HG02763 (cell line): ENCODE measurements at regions not wholly inside any gene's neighbourhood (a gene's known extent, or its start where the extent isn't known, plus 50 kb on each side); places are given as distances from the start of the nearest gene placed in this dataset.
A peak's percentile ranks its signal among the peaks of the same experiment; 100 is the strongest.
"Not testable (repeated sequence)": the region's sequence is repeated elsewhere in the genome, so short reads cannot be mapped to it uniquely, and the experiment has no call there.

Source experiments
- ATAC-seq: cut with Tn5 transposase; IDR thresholded peaks from one replicate; pipeline ENCODE4 v1.9.1; 2021; ENCODE audit warnings: mild to moderate bottlenecking, moderate library complexity; ENCODE audit not compliant: unreplicated experiment

- ATAC-seq, result no peak
Measured at GRCh38 chr9:104980039-104980654, 52.2 kb upstream of the ABCA1 start.

DNA sequence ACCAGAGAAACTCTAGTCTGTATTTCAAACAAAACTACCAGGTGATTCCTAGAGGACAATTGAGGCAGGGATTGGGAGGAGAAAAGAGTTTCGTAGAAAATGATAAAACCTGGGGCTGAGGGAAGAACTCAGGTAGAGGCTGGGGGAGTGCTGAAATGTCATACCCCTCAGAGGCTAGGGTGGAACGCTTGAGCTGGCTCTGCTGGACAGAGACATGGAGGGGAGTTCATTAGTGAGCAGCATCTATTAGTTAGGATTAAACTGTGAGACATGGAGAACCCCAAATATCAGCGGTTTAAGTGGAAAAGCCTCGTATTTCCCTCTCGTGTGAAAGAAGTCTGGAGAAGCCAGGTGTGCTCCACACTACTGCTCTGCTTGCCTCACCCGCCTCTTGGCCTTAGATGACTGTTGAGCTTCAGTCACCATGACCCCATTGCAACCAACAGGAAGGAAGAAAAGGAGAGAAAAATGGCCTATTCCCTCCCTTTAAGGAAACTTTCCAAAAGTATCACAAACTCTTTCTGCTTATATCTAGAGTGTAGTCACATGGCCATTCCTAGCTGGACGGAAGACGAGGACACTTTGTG is 53.7 kb upstream of the ABCA1 start:
- no peak for ATAC-seq

DNA sequence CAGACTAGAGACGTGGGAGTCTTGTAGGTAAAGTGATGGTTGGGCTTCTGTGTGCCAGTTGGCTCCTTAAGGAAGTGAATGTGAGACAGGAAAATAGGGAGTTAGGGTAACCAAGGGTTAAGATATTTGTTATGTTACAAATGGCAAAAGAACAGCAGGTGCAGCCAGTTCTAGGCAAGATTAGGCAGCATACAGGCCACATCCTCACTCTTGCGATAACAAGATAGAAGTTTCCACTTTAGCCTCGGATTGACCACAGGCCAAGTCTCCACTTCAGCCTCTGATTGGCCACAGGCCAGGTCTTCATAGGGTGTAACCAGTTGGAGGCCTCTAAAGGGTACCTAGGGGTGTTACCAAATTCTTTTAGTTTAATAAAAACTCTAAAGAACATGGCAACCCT is 54.6 kb upstream of the ABCA1 start:
- no peak for ATAC-seq

DNA sequence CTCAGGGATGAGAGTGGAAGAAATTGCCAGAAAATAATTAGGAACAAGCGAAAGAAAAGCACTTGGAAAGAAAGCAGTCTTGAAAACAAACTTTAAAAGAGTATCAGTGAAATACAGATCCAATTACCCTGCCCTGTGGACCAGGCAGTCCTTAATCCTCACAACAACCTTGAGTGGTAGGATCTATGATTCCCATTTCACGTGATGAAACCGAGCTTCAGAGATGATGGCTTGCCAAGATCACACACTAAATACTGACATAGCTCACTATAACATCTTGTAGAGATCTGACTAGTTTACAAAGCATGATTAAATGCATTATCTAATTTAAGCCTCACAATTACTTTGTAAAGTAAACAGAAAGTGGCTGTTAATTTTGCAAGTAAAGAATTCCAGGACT is 55.5 kb upstream of the ABCA1 start:
- no peak for ATAC-seq

GRCh38 chr9:104984121-104984520 is 56.2 kb upstream of the ABCA1 start:
- no peak for ATAC-seq

- no peak for ATAC-seq
Measured at GRCh38 chr9:104984542-104984941, 56.6 kb upstream of the ABCA1 start.

GRCh38 chr9:104984948-104985347 is 57.0 kb upstream of the ABCA1 start:
- no peak for ATAC-seq

DNA sequence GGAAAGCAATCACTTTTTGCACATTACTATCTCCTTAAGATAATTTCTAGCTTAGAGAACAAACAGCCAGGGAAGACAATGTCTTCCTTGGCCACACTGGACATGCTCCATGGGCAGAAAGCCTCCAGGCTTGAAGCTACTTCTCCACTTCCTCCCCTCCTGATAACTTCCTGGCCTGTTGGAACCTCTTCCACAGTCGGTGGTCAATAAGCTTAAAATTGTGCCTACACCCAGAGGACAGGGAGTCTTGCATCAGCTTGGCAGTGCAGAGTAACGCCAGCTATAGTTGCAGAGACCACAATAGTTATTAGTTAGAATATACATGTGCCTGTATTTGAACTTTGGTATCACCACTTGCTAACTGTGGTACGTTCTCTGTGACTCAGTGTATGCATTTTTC is 58.1 kb upstream of the ABCA1 start:
- ATAC-seq, result no peak

GRCh38 chr9:104987743-104988142 is 59.8 kb upstream of the ABCA1 start:
- no peak for ATAC-seq

DNA sequence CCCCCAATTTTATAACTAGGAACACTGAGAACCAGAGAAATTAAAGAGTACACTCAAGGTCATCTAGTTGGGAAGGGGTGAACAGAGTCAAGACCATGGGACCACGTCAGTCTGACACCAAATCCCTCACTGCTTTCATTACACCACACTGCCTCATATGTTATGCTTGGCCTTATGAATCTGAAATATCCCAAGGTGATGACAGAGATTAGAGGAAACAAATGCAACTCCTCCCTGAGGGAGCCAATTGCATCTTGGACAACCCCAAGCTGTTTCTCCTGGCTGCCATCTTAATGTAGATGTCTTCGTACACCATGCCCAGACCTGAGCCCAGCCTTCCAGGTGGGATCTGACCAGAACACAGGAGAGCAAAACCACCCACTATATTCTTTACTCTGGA is 60.6 kb upstream of the ABCA1 start:
- ATAC-seq, result no peak

GRCh38 chr9:104991144-104991953 is 63.4 kb upstream of the ABCA1 start:
- peak; percentile 86 for ATAC-seq

- no peak for ATAC-seq
Measured at GRCh38 chr9:104992659-104993058, 64.7 kb upstream of the ABCA1 start.

- ATAC-seq, result no peak
Measured at GRCh38 chr9:104993291-104993963, 65.5 kb upstream of the ABCA1 start.

GRCh38 chr9:104997536-104997935 is 69.6 kb upstream of the ABCA1 start:
- ATAC-seq, result no peak

DNA sequence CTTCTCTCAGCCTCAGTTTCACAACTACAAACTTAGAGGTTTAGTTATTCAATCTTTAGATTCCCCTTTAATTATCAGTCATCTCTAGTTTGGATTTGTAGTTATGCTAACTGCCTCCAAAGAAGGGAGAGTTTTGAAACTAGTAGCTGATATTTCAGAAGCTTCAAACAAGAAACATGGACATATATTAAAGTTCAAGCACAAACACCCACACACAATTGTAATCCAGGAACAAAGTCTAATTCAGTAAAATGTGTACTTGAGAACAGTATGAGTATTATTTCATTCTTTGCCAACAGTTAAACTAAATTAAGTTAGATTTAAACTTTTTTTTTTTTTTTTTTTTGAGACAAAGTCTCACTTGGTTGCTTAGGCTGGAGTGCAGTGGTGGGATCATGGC is 71.2 kb upstream of the ABCA1 start:
- ATAC-seq, result no peak

- not testable (repeated sequence) for ATAC-seq
Measured at GRCh38 chr9:105000529-105000928, 72.6 kb upstream of the ABCA1 start.

DNA sequence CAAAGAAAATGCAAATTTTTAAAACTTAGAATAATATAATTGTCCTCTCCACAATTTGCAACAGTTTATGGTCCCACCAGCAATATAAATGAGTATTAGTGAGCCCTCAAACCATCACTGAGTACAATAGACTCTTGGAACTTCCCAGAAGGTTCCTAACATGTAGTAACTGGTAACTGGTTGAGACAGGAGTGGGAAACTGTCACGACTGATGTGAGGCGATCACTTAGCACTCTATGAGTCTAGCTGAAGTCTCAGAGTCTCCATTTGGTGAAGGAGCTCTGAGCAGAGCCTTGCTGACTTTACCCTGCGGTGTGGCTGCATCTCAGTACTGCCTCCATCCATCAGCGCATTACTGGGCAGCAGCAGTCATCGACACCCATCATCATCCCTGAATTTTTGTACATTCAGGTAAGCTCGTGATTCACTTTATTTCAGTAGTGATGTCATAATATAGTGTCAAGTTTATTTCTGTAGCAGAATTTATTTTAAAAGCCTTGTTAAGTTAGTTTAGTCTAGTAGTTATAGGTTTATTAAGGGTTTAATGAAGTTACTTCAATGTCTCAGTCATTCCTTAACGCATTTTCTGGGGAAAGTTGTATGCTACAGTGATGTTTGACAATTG is 76.6 kb upstream of the ABCA1 start:
- no peak for ATAC-seq

DNA sequence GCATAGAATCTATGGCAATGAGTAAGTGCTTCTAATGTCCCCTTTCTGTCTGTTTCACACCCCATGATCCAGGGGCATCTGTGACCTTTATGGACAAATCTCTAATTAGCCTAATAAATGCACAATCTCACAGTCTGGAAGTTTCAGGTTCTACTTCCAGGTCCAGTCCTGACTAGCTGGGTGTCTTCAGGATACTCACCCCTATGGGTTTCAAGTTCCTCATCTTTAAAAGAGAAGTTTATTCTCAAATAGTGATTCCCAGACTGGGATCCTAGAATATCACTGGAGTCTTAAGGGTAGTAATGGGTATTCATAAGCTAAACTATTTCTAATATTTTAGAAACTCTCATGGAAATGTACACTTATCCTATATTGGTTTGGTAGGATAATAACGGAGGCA is 77.2 kb upstream of the ABCA1 start:
- ATAC-seq, result no peak

GRCh38 chr9:105006514-105006913 is 78.6 kb upstream of the ABCA1 start:
- ATAC-seq, result no peak

GRCh38 chr9:105007143-105007542 is 79.2 kb upstream of the ABCA1 start:
- no peak for ATAC-seq

- ATAC-seq, result not testable (repeated sequence)
Measured at GRCh38 chr9:105010089-105010488, 82.1 kb upstream of the ABCA1 start.
